ENCODE measurements at regions not wholly inside any gene's neighbourhood (a gene's known extent, or its start where the extent isn't known, plus 50 kb on each side); places are given as distances from the start of the nearest gene placed in this dataset.
A peak's percentile ranks its signal among the peaks of the same experiment; 100 is the strongest.
"Not testable (repeated sequence)": the region's sequence is repeated elsewhere in the genome, so short reads cannot be mapped to it uniquely, and the experiment has no call there.

- no peak for DNase-seq (ENCODE audit: low spot score)
Observed at GRCh38 chr14:46596236-46596635, 55.3 kb downstream of the RPL10L start.

GRCh38 chr14:46582826-46583225 lies 68.8 kb downstream of the RPL10L start:
- no peak for DNase-seq (ENCODE audit: low spot score)

GRCh38 chr14:46581036-46581671 lies 70.4 kb downstream of the RPL10L start:
- peak; percentile 2 for DNase-seq (ENCODE audit: low spot score)

GRCh38 chr14:46574978-46575375 lies 76.6 kb downstream of the RPL10L start:
- no peak for DNase-seq (ENCODE audit: low spot score)

- no peak for DNase-seq (ENCODE audit: low spot score)
Observed at GRCh38 chr14:46574221-46574977, 77.2 kb downstream of the RPL10L start.

- DNase-seq (ENCODE audit: low spot score) = no peak
Observed at GRCh38 chr14:46573498-46573897, 78.1 kb downstream of the RPL10L start.

GRCh38 chr14:46571970-46572369 lies 79.6 kb downstream of the RPL10L start:
- DNase-seq (ENCODE audit: low spot score) = no peak

GRCh38 chr14:46568161-46568560 lies 83.4 kb downstream of the RPL10L start:
- not testable (repeated sequence) for DNase-seq (ENCODE audit: low spot score)

- DNase-seq (ENCODE audit: low spot score) = no peak
Observed at GRCh38 chr14:46550836-46551235, 100.7 kb downstream of the RPL10L start.

GRCh38 chr14:46540986-46541385 lies 110.6 kb downstream of the RPL10L start:
- DNase-seq (ENCODE audit: low spot score) = no peak

- DNase-seq (ENCODE audit: low spot score) = no peak
Observed at GRCh38 chr14:46519121-46519520, 132.5 kb downstream of the RPL10L start.

GRCh38 chr14:46508752-46509151 lies 142.8 kb downstream of the RPL10L start:
- DNase-seq (ENCODE audit: low spot score) = not testable (repeated sequence)

- no peak for DNase-seq (ENCODE audit: low spot score)
Observed at GRCh38 chr14:46499521-46499920, 152.1 kb downstream of the RPL10L start.

GRCh38 chr14:46496409-46496808 lies 155.2 kb downstream of the RPL10L start:
- no peak for DNase-seq (ENCODE audit: low spot score)

- DNase-seq (ENCODE audit: low spot score) = no peak
Observed at GRCh38 chr14:46490238-46490685, 161.3 kb downstream of the RPL10L start.

- no peak for DNase-seq (ENCODE audit: low spot score)
Observed at GRCh38 chr14:46488374-46488773, 163.2 kb downstream of the RPL10L start.

- DNase-seq (ENCODE audit: low spot score) = no peak
Observed at GRCh38 chr14:46487582-46488350, 163.8 kb downstream of the RPL10L start.

GRCh38 chr14:46482200-46482599 lies 169.4 kb downstream of the RPL10L start:
- no peak for DNase-seq (ENCODE audit: low spot score)

GRCh38 chr14:46480817-46481216 lies 170.8 kb downstream of the RPL10L start:
- no peak for DNase-seq (ENCODE audit: low spot score)

- no peak for DNase-seq (ENCODE audit: low spot score)
Observed at GRCh38 chr14:46472261-46472660, 179.3 kb downstream of the RPL10L start.

- DNase-seq (ENCODE audit: low spot score) = no peak
Observed at GRCh38 chr14:46464341-46464740, 187.2 kb downstream of the RPL10L start.

GRCh38 chr14:46451800-46452199 lies 199.8 kb downstream of the RPL10L start:
- DNase-seq (ENCODE audit: low spot score) = no peak

- no peak for DNase-seq (ENCODE audit: low spot score)
Observed at GRCh38 chr14:46444666-46445065, 206.9 kb downstream of the RPL10L start.
